Liver (tissue), 3 donors: ENCODE measurements at regions not wholly inside any gene's neighbourhood (a gene's known extent, or its start where the extent isn't known, plus 50 kb on each side); places are given as distances from the start of the nearest gene placed in this dataset.

ENCODE experiments used
- ATF3 ChIP-seq: IDR thresholded peaks from 2 replicates; pipeline ENCODE4 v1.6.1; 2016; ENCODE audit warnings: antibody characterized with exemption
- CTCF ChIP-seq: fragments of 150-350 bp; IDR thresholded peaks from 2 replicates; pipeline ENCODE4 v1.5.1; 2017; ENCODE audit warnings: improper control_type of control experiment, low read depth, low read length; ENCODE audit not compliant: missing input control
- FOXA1 ChIP-seq: IDR thresholded peaks from 2 replicates; pipeline ENCODE4 v1.6.1; 2016; ENCODE audit warnings: antibody characterized with exemption
- GABPA ChIP-seq, 2 donors: IDR thresholded peaks in 1 of 2; conservative IDR thresholded peaks in 1 of 2; 2 replicates each; pipeline ENCODE4 v1.6.1; 2016; ENCODE audit warnings: antibody characterized with exemption in 2 of 2, mild to moderate bottlenecking in 1 of 2, moderate library complexity in 1 of 2
- HNF4A ChIP-seq, 2 donors: conservative IDR thresholded peaks; 2 replicates each; pipeline ENCODE4 v1.6.1; 2016; ENCODE audit warnings: antibody characterized with exemption in 2 of 2, mild to moderate bottlenecking in 2 of 2
- JUND ChIP-seq, 2 donors: IDR thresholded peaks; 2 replicates each; pipeline ENCODE4 v1.6.1; 2016; ENCODE audit warnings: antibody characterized with exemption in 2 of 2
- RAD21 ChIP-seq, 2 donors: IDR thresholded peaks; 2 replicates each; pipeline ENCODE4 v1.6.1; 2016; ENCODE audit warnings: antibody characterized with exemption in 2 of 2, mild to moderate bottlenecking in 2 of 2
- RXRA ChIP-seq, 2 donors: IDR thresholded peaks; 2 replicates each; pipeline ENCODE4 v1.6.1; 2017 to 2018; ENCODE audit warnings: antibody characterized with exemption in 2 of 2, mild to moderate bottlenecking in 1 of 2
- SP1 ChIP-seq: IDR thresholded peaks from 2 replicates; pipeline ENCODE4 v1.6.1; 2018; ENCODE audit warnings: antibody characterized with exemption, mild to moderate bottlenecking
- TAF1 ChIP-seq: conservative IDR thresholded peaks from 2 replicates; pipeline ENCODE4 v1.6.1; 2016; ENCODE audit warnings: antibody characterized with exemption, mild to moderate bottlenecking
- TF ChIP-seq, protein P1 (sequence below): IDR thresholded peaks from 2 replicates; pipeline ENCODE4 v1.6.1; 2016; ENCODE audit warnings: antibody characterized with exemption, mild to moderate bottlenecking
- TF ChIP-seq, protein P2 (sequence below): IDR thresholded peaks from 2 replicates; pipeline ENCODE4 v1.6.1; 2016; ENCODE audit warnings: antibody characterized with exemption
- donor health status: healthy.
- donor health status: healthy.

DNA sequence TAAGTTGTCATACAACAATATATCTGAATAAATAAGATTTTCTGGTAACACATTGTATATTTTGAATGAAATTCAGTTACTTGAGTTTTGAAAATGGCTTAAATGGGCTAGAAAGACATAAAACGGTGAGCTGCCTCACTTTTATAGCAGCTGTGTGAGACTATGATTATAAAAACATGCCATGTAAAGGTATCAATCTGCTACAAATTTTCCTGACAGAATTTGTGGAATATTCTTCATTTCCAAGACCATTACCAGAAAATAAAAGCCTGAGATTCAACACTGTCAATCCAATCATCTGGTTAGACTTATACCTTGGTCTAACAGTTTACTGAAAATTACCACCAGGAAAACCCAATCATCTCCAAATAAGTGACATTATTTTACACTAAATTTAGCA is 181.1 kb downstream of the SPCS3 start:
- TF ChIP-seq CTCF = no peak
- TF ChIP-seq SP1 = no peak
- TF ChIP-seq JUND (IDR thresholded peaks at IDR 0.05) = no peak
- no peak for TF ChIP-seq FOXA1
- TF ChIP-seq TAF1 = no peak
- no peak for TF ChIP-seq GABPA (IDR thresholded peaks at IDR 0.05 in 1 of 2, conservative IDR thresholded peaks at IDR 0.05 in 1 of 2)
- no peak for TF ChIP-seq ATF3
- TF ChIP-seq, protein P1, sequence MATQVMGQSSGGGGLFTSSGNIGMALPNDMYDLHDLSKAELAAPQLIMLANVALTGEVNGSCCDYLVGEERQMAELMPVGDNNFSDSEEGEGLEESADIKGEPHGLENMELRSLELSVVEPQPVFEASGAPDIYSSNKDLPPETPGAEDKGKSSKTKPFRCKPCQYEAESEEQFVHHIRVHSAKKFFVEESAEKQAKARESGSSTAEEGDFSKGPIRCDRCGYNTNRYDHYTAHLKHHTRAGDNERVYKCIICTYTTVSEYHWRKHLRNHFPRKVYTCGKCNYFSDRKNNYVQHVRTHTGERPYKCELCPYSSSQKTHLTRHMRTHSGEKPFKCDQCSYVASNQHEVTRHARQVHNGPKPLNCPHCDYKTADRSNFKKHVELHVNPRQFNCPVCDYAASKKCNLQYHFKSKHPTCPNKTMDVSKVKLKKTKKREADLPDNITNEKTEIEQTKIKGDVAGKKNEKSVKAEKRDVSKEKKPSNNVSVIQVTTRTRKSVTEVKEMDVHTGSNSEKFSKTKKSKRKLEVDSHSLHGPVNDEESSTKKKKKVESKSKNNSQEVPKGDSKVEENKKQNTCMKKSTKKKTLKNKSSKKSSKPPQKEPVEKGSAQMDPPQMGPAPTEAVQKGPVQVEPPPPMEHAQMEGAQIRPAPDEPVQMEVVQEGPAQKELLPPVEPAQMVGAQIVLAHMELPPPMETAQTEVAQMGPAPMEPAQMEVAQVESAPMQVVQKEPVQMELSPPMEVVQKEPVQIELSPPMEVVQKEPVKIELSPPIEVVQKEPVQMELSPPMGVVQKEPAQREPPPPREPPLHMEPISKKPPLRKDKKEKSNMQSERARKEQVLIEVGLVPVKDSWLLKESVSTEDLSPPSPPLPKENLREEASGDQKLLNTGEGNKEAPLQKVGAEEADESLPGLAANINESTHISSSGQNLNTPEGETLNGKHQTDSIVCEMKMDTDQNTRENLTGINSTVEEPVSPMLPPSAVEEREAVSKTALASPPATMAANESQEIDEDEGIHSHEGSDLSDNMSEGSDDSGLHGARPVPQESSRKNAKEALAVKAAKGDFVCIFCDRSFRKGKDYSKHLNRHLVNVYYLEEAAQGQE = no peak
- no peak for TF ChIP-seq RAD21 (IDR thresholded peaks at IDR 0.05)
- TF ChIP-seq HNF4A (conservative IDR thresholded peaks at IDR 0.05) = no peak
- TF ChIP-seq RXRA (IDR thresholded peaks at IDR 0.05) = no peak
- TF ChIP-seq, protein P2, sequence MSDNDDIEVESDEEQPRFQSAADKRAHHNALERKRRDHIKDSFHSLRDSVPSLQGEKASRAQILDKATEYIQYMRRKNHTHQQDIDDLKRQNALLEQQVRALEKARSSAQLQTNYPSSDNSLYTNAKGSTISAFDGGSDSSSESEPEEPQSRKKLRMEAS = no peak
